HepG2 (cell line): ENCODE measurements at regions not wholly inside any gene's neighbourhood (a gene's known extent, or its start where the extent isn't known, plus 50 kb on each side); places are given as distances from the start of the nearest gene placed in this dataset.

Experiments used
- ATAC-seq: fragments of 200-7000 bp; cut with Tn5 transposase; 3 replicates; pipeline ENCODE4 v1.9.1; 2020; ENCODE audit warnings: mild to moderate bottlenecking, moderate library complexity
- BruUV-seq: library from RNA; stranded (reverse); fragments of 400-500 nt; replicated peaks from 2 replicates; lab custom pipeline; 2021; lab: Mats Ljungman, UMichigan
- CTCF ChIA-PET: fragments of 300-600 bp; formaldehyde crosslinking; extraction: SDS; loops from one replicate; lab custom pipeline; 2021; ENCODE audit warnings: low total read pairs, inconsistent platforms, low intra/inter-chr PET ratio; lab: Yijun Ruan, JAX
- POLR2A ChIA-PET: fragments of 350-600 bp; sonication (Branson Sonifier 250); formaldehyde crosslinking; loops from one replicate; lab custom pipeline; 2020; ENCODE audit warnings: antibody characterized with exemption, inconsistent platforms; lab: Yijun Ruan, JAX
- DNase-seq: peaks from one replicate; pipeline ENCODE4 v3.0.0-alpha.2; 2015; ENCODE audit warnings: low spot score
- FAIRE-seq: peaks from 3 replicates; lab custom pipeline; 2011; peaks lifted over from hg19 to GRCh38; lab: Jason Lieb, UNC
- H2AFZ ChIP-seq: one replicate; pipeline ENCODE4 v1.6.1; 2011; ENCODE audit warnings: low read length, inconsistent platforms
- H3K27ac ChIP-seq: fragments of 300-600 bp; 3 replicates; pipeline ENCODE4 v1.8.0; 2011; ENCODE audit warnings: mixed run types, mild to moderate bottlenecking, mixed read lengths, low read length, inconsistent platforms; ENCODE audit not compliant: insufficient read depth; ENCODE audit errors: extremely low read length
- H3K27me3 ChIP-seq, 2 experiments: fragments of 200-600 bp in 1 of 2; 2 replicates in 1 of 2; 3 replicates in 1 of 2; pipeline versions ENCODE4 v1.6.0 to v1.8.0; 2011; ENCODE audit warnings: low read length in 2 of 2, mild to moderate bottlenecking in 2 of 2, moderate library complexity in 2 of 2, inconsistent platforms in 1 of 2; ENCODE audit not compliant: insufficient read depth in 2 of 2, control insufficient read depth in 1 of 2
- H3K36me3 ChIP-seq, 2 experiments: fragments of 200-600 bp in 1 of 2; replicated peaks in 1 of 2; 2 replicates in 1 of 2; 3 replicates in 1 of 2; pipeline versions ENCODE4 v1.5.1 to v1.8.0; 2011; ENCODE audit warnings: low read length in 2 of 2, inconsistent platforms in 1 of 2; ENCODE audit not compliant: insufficient read depth in 2 of 2, control insufficient read depth in 1 of 2
- H3K4me1 ChIP-seq: 2 replicates; pipeline ENCODE4 v1.5.1; 2012; ENCODE audit warnings: low read length, inconsistent platforms; ENCODE audit not compliant: insufficient read depth
- H3K4me2 ChIP-seq: 2 replicates; pipeline ENCODE4 v1.6.0; 2011; ENCODE audit warnings: low read depth, low read length, inconsistent platforms
- H3K4me3 ChIP-seq, 3 experiments: fragments of 200-600 bp in 1 of 3; sonication (generic), shearing (Covaris generic) in 1 of 3; replicated peaks in 1 of 3; 2 replicates each; pipeline ENCODE4 v1.5.1; 2011 to 2016; ENCODE audit warnings: low read length in 3 of 3, inconsistent platforms in 2 of 3, low read depth in 2 of 3, mild to moderate bottlenecking in 2 of 3, control low read depth in 1 of 3, mixed read lengths in 1 of 3; ENCODE audit not compliant: insufficient read depth in 1 of 3
- H3K79me2 ChIP-seq: one replicate; pipeline ENCODE4 v1.6.1; 2011; ENCODE audit warnings: low read length, inconsistent platforms; ENCODE audit not compliant: insufficient read depth
- H3K9ac ChIP-seq: 2 replicates; pipeline ENCODE4 v1.6.0; 2011; ENCODE audit warnings: mild to moderate bottlenecking, low read depth, low read length, inconsistent platforms; ENCODE audit not compliant: insufficient read depth
- H3K9me3 ChIP-seq: 2 replicates; pipeline ENCODE4 v1.5.1; 2012; ENCODE audit warnings: mild to moderate bottlenecking, low read length
- H4K20me1 ChIP-seq: 2 replicates; pipeline ENCODE4 v1.6.0; 2011; ENCODE audit warnings: inconsistent platforms, mild to moderate bottlenecking, low read length, moderate library complexity; ENCODE audit not compliant: insufficient read depth
- ELF3 ChIP-seq: IDR thresholded peaks from 2 replicates; pipeline ENCODE4 v1.6.1; 2016; ENCODE audit warnings: missing genetic modification reagents, missing compliant biosample characterization
- HOXD1 ChIP-seq: sonication (generic); formaldehyde crosslinking; IDR thresholded peaks from 2 replicates; pipeline ENCODE4 v1.5.0; 2020; ENCODE audit warnings: missing genetic modification reagents
- PHB2 ChIP-seq: fragments of 450-650 bp; IDR thresholded peaks from 2 replicates; pipeline ENCODE4 v1.6.1; 2018; ENCODE audit not compliant: partially characterized antibody
- ZNF382 ChIP-seq: sonication (generic); formaldehyde crosslinking; IDR thresholded peaks from 2 replicates; pipeline ENCODE4 v1.5.0; 2020; ENCODE audit warnings: missing genetic modification reagents, mild to moderate bottlenecking, borderline replicate concordance
- ZNF691 ChIP-seq: sonication (generic); formaldehyde crosslinking; IDR thresholded peaks from 2 replicates; pipeline ENCODE4 v1.4.0; 2020; ENCODE audit warnings: missing genetic modification reagents, low read depth, mild to moderate bottlenecking, borderline replicate concordance
- WGBS: methylation state at CpG from one replicate; pipeline ENCODE4 v1.1.6; 2017; ENCODE audit warnings: low lambda C conversion rate; 5-methylcytosine and 5-hydroxymethylcytosine counted together
- in situ Hi-C: cut with HindIII; loops from 2 replicates; pipeline ENCODE4 v1.10.0; 2017; ENCODE audit warnings: low pct_unique_long_range_greater_than_20kb; ENCODE audit not compliant: extremely low pct_ligation_motif_present
- intact Hi-C: fragments of 100-400 bp; cut with micrococcal nuclease; formaldehyde crosslinking; loops from one replicate; pipeline ENCODE4 v1.10.0; 2022; ENCODE audit not compliant: unreplicated experiment
- TF ChIP-seq, protein P1 (sequence below): sonication (generic); formaldehyde crosslinking; IDR thresholded peaks from 2 replicates; pipeline ENCODE4 v1.8.0; 2022; ENCODE audit warnings: missing genetic modification reagents, mild to moderate bottlenecking, inconsistent platforms, borderline replicate concordance
- TF ChIP-seq, protein P2 (sequence below), 2 experiments: sonication (generic) in 1 of 2; formaldehyde crosslinking in 1 of 2; IDR thresholded peaks; 2 replicates each; pipeline versions ENCODE4 v1.4.0 to v1.6.1; 2016 to 2020; ENCODE audit warnings: borderline replicate concordance in 1 of 2, low read depth in 1 of 2, mild to moderate bottlenecking in 1 of 2, missing genetic modification reagents in 1 of 2
- TF ChIP-seq, protein P3 (sequence below): sonication (generic); formaldehyde crosslinking; IDR thresholded peaks from 2 replicates; pipeline ENCODE4 v1.8.0; 2022; ENCODE audit warnings: low read depth, missing genetic modification reagents

- H4K20me1 ChIP-seq, result no peaks in the 10 kb centered on the region
- H3K4me3 ChIP-seq, result no peak overlapping the region
- intact Hi-C loops, result no loop called here
- BruUV-seq, result no TSS peak
- ChIA-PET CTCF (no interaction called here), POLR2A (no interaction called here)
- DNase-seq, result no peak
- FAIRE-seq, result no peak
- TF ChIP-seq ELF3 (no peak), HOXD1 (CRISPR knock-in tag) (no peak), ZNF691 (CRISPR knock-in tag) (no peak), ZNF382 (CRISPR knock-in tag) (no peak), PHB2 (no peak)
- TF ChIP-seq, protein P1, sequence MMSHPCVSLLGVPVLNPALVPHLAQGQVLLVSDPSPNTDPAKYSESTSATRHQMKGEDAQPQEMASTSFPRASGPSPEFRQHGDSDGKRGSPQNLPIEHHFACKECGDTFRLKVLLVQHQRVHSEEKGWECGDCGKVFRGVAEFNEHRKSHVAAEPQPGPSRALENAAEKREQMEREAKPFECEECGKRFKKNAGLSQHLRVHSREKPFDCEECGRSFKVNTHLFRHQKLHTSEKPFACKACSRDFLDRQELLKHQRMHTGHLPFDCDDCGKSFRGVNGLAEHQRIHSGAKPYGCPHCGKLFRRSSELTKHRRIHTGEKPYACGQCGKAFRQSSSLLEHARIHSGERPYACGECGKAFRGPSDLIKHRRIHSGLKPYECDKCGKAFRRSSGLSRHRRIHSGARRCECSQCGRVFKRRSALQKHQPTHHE (CRISPR knock-in tag), result no peak
- TF ChIP-seq, protein P2, sequence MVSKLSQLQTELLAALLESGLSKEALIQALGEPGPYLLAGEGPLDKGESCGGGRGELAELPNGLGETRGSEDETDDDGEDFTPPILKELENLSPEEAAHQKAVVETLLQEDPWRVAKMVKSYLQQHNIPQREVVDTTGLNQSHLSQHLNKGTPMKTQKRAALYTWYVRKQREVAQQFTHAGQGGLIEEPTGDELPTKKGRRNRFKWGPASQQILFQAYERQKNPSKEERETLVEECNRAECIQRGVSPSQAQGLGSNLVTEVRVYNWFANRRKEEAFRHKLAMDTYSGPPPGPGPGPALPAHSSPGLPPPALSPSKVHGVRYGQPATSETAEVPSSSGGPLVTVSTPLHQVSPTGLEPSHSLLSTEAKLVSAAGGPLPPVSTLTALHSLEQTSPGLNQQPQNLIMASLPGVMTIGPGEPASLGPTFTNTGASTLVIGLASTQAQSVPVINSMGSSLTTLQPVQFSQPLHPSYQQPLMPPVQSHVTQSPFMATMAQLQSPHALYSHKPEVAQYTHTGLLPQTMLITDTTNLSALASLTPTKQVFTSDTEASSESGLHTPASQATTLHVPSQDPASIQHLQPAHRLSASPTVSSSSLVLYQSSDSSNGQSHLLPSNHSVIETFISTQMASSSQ (IDR thresholded peaks at IDR 0.05; ENCODE audit: low read depth), result no peak
- TF ChIP-seq, protein P2 (CRISPR knock-in tag; IDR thresholded peaks at IDR 0.05; ENCODE audit: borderline replicate concordance), result no peak
- TF ChIP-seq, protein P3, sequence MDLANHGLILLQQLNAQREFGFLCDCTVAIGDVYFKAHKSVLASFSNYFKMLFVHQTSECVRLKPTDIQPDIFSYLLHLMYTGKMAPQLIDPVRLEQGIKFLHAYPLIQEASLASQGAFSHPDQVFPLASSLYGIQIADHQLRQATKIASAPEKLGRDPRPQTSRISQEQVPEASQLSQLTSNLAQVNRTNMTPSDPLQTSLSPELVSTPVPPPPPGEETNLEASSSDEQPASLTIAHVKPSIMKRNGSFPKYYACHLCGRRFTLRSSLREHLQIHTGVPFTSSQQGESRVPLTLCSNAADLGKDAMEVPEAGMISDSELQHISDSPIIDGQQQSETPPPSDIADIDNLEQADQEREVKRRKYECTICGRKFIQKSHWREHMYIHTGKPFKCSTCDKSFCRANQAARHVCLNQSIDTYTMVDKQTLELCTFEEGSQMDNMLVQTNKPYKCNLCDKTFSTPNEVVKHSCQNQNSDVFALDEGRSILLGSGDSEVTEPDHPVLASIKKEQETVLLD (CRISPR knock-in tag), result no peak
- peaks cover 0 to 4% of the 10 kb centered on the region in 2 experiments; a peak in 1 of 5 replicates for H3K27me3 ChIP-seq
- 5% methylated on average over 2 of the region's 2 CpGs for WGBS
- in situ Hi-C loops, result no loop called here
- no peak overlapping the region for H3K9ac ChIP-seq
- H3K4me1 ChIP-seq, result no peaks in the 10 kb centered on the region
- no peak overlapping the region for H2AFZ ChIP-seq
- no peaks in the 10 kb centered on the region for H3K36me3 ChIP-seq
- no peak for ATAC-seq
- H3K4me2 ChIP-seq, result no peak overlapping the region
- no peaks in the 10 kb centered on the region for H3K9me3 ChIP-seq
- H3K27ac ChIP-seq, result no peak overlapping the region
- H3K79me2 ChIP-seq, result no peaks in the 10 kb centered on the region
Measured at GRCh38 chr11:110928391-110928790, 216.2 kb upstream of the ARHGAP20 start.
